ENCODE measurements at regions not wholly inside any gene's neighbourhood (a gene's known extent, or its start where the extent isn't known, plus 50 kb on each side); places are given as distances from the start of the nearest gene placed in this dataset.

GRCh38 chr2:238710787-238711186 lies 137.1 kb upstream of the TWIST2 start:
- intact Hi-C loops (cut with DNase I; ENCODE audit: low total_unique reads) = no loop called here
- in situ Hi-C loops (cut with MboI; ENCODE audit: low pct_ligation_motif_present in 1 of 4, low pct_unique_long_range_greater_than_20kb in 1 of 4, low sequenced_read_pairs in 3 of 4) = no loop called here
- H3K27ac ChIP-seq = no peak overlapping the region

GRCh38 chr2:238711346-238711745 lies 136.5 kb upstream of the TWIST2 start:
- WGBS, 2 donors (ENCODE audit: low coverage in 1 of 2) = 66 to 80% methylated on average over 5 of the region's 5 CpGs
- no peaks in the 10 kb centered on the region for H3K36me3 ChIP-seq
- peaks cover 0 to 14% (median 0%) of the 10 kb centered on the region in 4 donors for H3K4me1 ChIP-seq
- H3K4me3 ChIP-seq = no peak overlapping the region
- H3K27ac ChIP-seq = no peak overlapping the region
- in situ Hi-C loops (cut with MboI; ENCODE audit: low pct_ligation_motif_present in 1 of 4, low pct_unique_long_range_greater_than_20kb in 1 of 4, low sequenced_read_pairs in 3 of 4) (no loop called here), intact Hi-C loops (cut with DNase I; ENCODE audit: low total_unique reads) (no loop called here)
- H3K27me3 ChIP-seq = peaks cover 4% of the 10 kb centered on the region
- H3K9me3 ChIP-seq = no peaks in the 10 kb centered on the region
- TF ChIP-seq CTCF (IDR thresholded peaks at IDR 0.05) = no peak
- TF ChIP-seq POLR2AphosphoS5 (IDR thresholded peaks at IDR 0.05) = no peak
- no peak for TF ChIP-seq EP300 (IDR thresholded peaks at IDR 0.05; ENCODE audit: low read depth)
- no peak for TF ChIP-seq POLR2A (IDR thresholded peaks at IDR 0.05)
- no peak for DNase-seq

More at GRCh38 chr2:238710787-238711186, 137.1 kb upstream of the TWIST2 start:
- Histone ChIP-seq H3K9me3 (no peaks in the 10 kb centered on the region), H3K4me3 (no peak overlapping the region), H3K36me3 (no peaks in the 10 kb centered on the region), H3K4me1 (peaks cover 0 to 14% (median 0%) of the 10 kb centered on the region in 4 donors), H3K27me3 (peaks cover 4% of the 10 kb centered on the region)
- WGBS, 2 donors (ENCODE audit: low coverage in 1 of 2) = 91 to 96% methylated on average over 3 to 4 of the region's 4 CpGs
- TF ChIP-seq CTCF (IDR thresholded peaks at IDR 0.05) (no peak), POLR2A (IDR thresholded peaks at IDR 0.05) (no peak), EP300 (IDR thresholded peaks at IDR 0.05; ENCODE audit: low read depth) (no peak), POLR2AphosphoS5 (IDR thresholded peaks at IDR 0.05) (no peak)
- no peak for DNase-seq

- 93% methylated on average over 4 of the region's 4 CpGs; no CpG with 5 or more reads in 1 of the 2 donors for WGBS, 2 donors (ENCODE audit: low coverage in 1 of 2)
- intact Hi-C loops (cut with DNase I; ENCODE audit: low total_unique reads) = no loop called here
- H3K36me3 ChIP-seq = no peaks in the 10 kb centered on the region
- TF ChIP-seq EP300 (IDR thresholded peaks at IDR 0.05; ENCODE audit: low read depth) = no peak
- TF ChIP-seq CTCF (IDR thresholded peaks at IDR 0.05) = no peak
- TF ChIP-seq POLR2AphosphoS5 (IDR thresholded peaks at IDR 0.05) = no peak
- TF ChIP-seq POLR2A (IDR thresholded peaks at IDR 0.05) = no peak
- H3K27ac ChIP-seq = no peak overlapping the region
- peaks cover 0 to 14% (median 0%) of the 10 kb centered on the region in 4 donors for H3K4me1 ChIP-seq
- H3K9me3 ChIP-seq = no peaks in the 10 kb centered on the region
- in situ Hi-C loops (cut with MboI; ENCODE audit: low pct_ligation_motif_present in 1 of 4, low pct_unique_long_range_greater_than_20kb in 1 of 4, low sequenced_read_pairs in 3 of 4) = no loop called here
- no peak for DNase-seq
- H3K27me3 ChIP-seq = peaks cover 4% of the 10 kb centered on the region
- no peak overlapping the region for H3K4me3 ChIP-seq
Observed at GRCh38 chr2:238712011-238712410, 135.9 kb upstream of the TWIST2 start.

- H3K36me3 ChIP-seq = no peaks in the 10 kb centered on the region
- peak overlapping the region in 3 of 4 donors; percentile 10 to 51 (median 43) for H3K27ac ChIP-seq
- no peak for TF ChIP-seq POLR2A (IDR thresholded peaks at IDR 0.05)
- TF ChIP-seq CTCF (IDR thresholded peaks at IDR 0.05) = no peak
- no peak for TF ChIP-seq EP300 (IDR thresholded peaks at IDR 0.05; ENCODE audit: low read depth)
- no peak for TF ChIP-seq POLR2AphosphoS5 (IDR thresholded peaks at IDR 0.05)
- no peak overlapping the region for H3K4me3 ChIP-seq
- no peak for DNase-seq
- H3K9me3 ChIP-seq = no peaks in the 10 kb centered on the region
- intact Hi-C loops (cut with DNase I; ENCODE audit: low total_unique reads) (no loop called here), in situ Hi-C loops (cut with MboI; ENCODE audit: low pct_ligation_motif_present in 1 of 4, low pct_unique_long_range_greater_than_20kb in 1 of 4, low sequenced_read_pairs in 3 of 4) (no loop called here)
- peaks cover 0 to 14% (median 0%) of the 10 kb centered on the region in 4 donors for H3K4me1 ChIP-seq
- WGBS, 2 donors (ENCODE audit: low coverage in 1 of 2) = 78 to 90% methylated on average over 3 to 6 of the region's 6 CpGs
- no peaks in the 10 kb centered on the region for H3K27me3 ChIP-seq
Observed at GRCh38 chr2:238713198-238713826, 134.6 kb upstream of the TWIST2 start.

Data from transverse colon (tissue), 4 donors.